NB4 (cell line): ENCODE measurements at regions not wholly inside any gene's neighbourhood (a gene's known extent, or its start where the extent isn't known, plus 50 kb on each side); places are given as distances from the start of the nearest gene placed in this dataset.

Source experiments
- POLR2A ChIP-seq: IDR thresholded peaks from 2 replicates; pipeline ENCODE4 v1.6.1; 2011; ENCODE audit warnings: mild to moderate bottlenecking; ENCODE audit not compliant: insufficient read length; ENCODE audit errors: extremely low read depth
- TF ChIP-seq, protein P1 (sequence below): IDR thresholded peaks from 2 replicates; pipeline ENCODE4 v1.6.1; 2011; ENCODE audit warnings: low read depth, low read length

- TF ChIP-seq, protein P1, sequence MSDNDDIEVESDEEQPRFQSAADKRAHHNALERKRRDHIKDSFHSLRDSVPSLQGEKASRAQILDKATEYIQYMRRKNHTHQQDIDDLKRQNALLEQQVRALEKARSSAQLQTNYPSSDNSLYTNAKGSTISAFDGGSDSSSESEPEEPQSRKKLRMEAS, result no peak
- TF ChIP-seq POLR2A, result no peak
These were observed 318.1 kb upstream of the UBE2E2 start for GRCh38 chr3:22885039-22885438.
